Pancreas (tissue), 10 donors: ENCODE measurements at regions not wholly inside any gene's neighbourhood (a gene's known extent, or its start where the extent isn't known, plus 50 kb on each side); places are given as distances from the start of the nearest gene placed in this dataset.
A peak's percentile ranks its signal among the peaks of the same experiment; 100 is the strongest.

ENCODE experiments used
- ATAC-seq, 4 donors: fragments of 200-7000 bp; cut with Tn5 transposase; one replicate each; pipeline versions ENCODE4 v1.8.0 to v1.9.1; 2020; ENCODE audit warnings: mild to moderate bottlenecking in 4 of 4, moderate library complexity in 4 of 4
- DNase-seq, 6 donors: peaks; one replicate each; pipeline ENCODE4 v3.0.0-alpha.2; 2020
- FAIRE-seq: peaks from 2 replicates; lab custom pipeline; 2012; peaks lifted over from hg19 to GRCh38; lab: Jason Lieb, UNC
- H3K27ac ChIP-seq, 4 donors: fragments of 200-600 bp; sonication (generic); 1 replicate in 3 of 4; 2 replicates in 1 of 4; pipeline versions ENCODE4 v1.5.0 to v1.8.0; 2020
- H3K27me3 ChIP-seq, 4 donors: fragments of 200-600 bp; one replicate each; pipeline ENCODE4 v1.8.0; 2021
- H3K36me3 ChIP-seq, 3 donors: fragments of 200-600 bp; sonication (generic) in 1 of 3; one replicate each; pipeline versions ENCODE4 v1.5.0 to v1.8.0; 2020 to 2021
- H3K4me1 ChIP-seq, 3 donors: fragments of 200-600 bp; one replicate each; pipeline ENCODE4 v1.8.0; 2021
- H3K4me3 ChIP-seq, 4 donors: fragments of 200-600 bp; sonication (generic) in 2 of 4; one replicate each; pipeline versions ENCODE4 v1.5.0 to v1.8.0; 2020 to 2021
- H3K9me3 ChIP-seq, 4 donors: fragments of 200-600 bp; one replicate each; pipeline ENCODE4 v1.8.0; 2021
- CTCF ChIP-seq, 4 donors: fragments of 200-600 bp; sonication (generic) in 3 of 4; IDR thresholded peaks; one replicate each; pipeline versions ENCODE4 v1.5.0 to v1.8.0; 2021; ENCODE audit warnings: antibody characterized with exemption in 4 of 4
- WGBS, 2 donors: extraction: QIAGEN DNeasy Blood & Tissue Kit; methylation state at CpG; one replicate each; pipeline ENCODE4 v1.1.7; 2013; 5-methylcytosine and 5-hydroxymethylcytosine counted together
- intact Hi-C, 3 donors: fragments of 100-400 bp; cut with DNase I; formaldehyde crosslinking; loops; one replicate each; pipeline versions ENCODE4 v1.11.1 to v1.14.2; 2022
- donor health status: healthy with polysubstance abuse.
- donor health status: DM: no; HTN: no; CAD: no; lungs with moderate emphysema.
- donor health status: DM: no; HTN: no; CAD: no.
- donor health status: control.
- donor health status: control.
- donor health status: Bipolar disorder and iron deficiency.
- donor health status: DM: yes; HTN: yes; CAD: no.
- donor health status: DM: no; HTN: no; CAD: no.
- donor health status: DM: no; HTN: no; CAD: no.
- donor health status: DM: yes; HTN: yes; CAD: no.

DNA sequence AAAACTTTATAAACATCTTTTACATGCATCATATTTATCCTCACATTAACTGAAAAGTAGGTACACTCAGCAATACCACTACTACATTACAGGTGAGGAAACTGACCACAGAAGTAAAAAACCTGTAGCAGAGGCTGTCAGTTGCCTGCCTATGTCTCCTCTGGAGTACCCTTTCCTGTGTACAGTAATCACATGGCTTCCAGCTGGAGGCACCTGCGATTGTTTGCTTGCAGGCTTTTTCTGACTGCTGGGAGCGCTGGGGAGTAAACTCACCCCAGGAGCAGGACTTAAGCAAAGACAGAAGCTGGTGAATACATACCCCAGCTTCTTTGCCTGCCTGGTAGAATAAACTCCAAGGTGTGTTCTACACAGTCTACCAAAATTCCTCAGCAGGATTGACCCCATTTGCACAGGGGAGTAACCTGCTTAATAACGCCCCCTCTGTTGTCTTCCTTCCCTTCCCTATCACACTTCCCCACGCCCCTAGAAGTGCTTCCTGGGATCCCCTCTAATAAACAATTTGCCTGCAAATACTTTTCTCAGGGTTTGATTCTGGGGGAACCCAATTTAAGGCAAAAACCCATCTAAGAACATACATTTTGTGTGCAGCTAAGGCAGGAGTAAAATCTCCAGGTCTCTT lies 138.9 kb downstream of the PTH2R start:
- DNase-seq (no peak), FAIRE-seq (no peak), ATAC-seq (peak in 3 of 4 donors; percentile 61 to 74 (median 64))
- WGBS, 2 donors, result 46 to 48% methylated on average over 4 of the region's 4 CpGs
- Histone ChIP-seq H3K4me3 (no peak overlapping the region), H3K27ac (no peak overlapping the region), H3K4me1 (peaks cover 0 to 4% (median 3%) of the 10 kb centered on the region in 3 donors), H3K36me3 (no peaks in the 10 kb centered on the region), H3K9me3 (no peaks in the 10 kb centered on the region), H3K27me3 (peaks cover 0 to 4% (median 0%) of the 10 kb centered on the region in 4 donors)
- TF ChIP-seq CTCF (IDR thresholded peaks at IDR 0.05), result no peak
- intact Hi-C loops, result no loop called here

- ATAC-seq, result no peak
- no peak for TF ChIP-seq CTCF (IDR thresholded peaks at IDR 0.05)
- no peak overlapping the region for H3K27ac ChIP-seq
- H3K27me3 ChIP-seq, result peaks cover 0 to 4% (median 0%) of the 10 kb centered on the region in 4 donors
- WGBS, 2 donors, result 28 to 59% methylated on average over 1 of the region's 1 CpG
- no peaks in the 10 kb centered on the region for H3K9me3 ChIP-seq
- H3K4me3 ChIP-seq, result no peak overlapping the region
- no peaks in the 10 kb centered on the region for H3K36me3 ChIP-seq
- no peak for FAIRE-seq
- no peak for DNase-seq
- intact Hi-C loops, result no loop called here
- peaks cover 0 to 4% (median 3%) of the 10 kb centered on the region in 3 donors for H3K4me1 ChIP-seq
These were observed 139.5 kb downstream of the PTH2R start for GRCh38 chr2:208546107-208546506.

- TF ChIP-seq CTCF (IDR thresholded peaks at IDR 0.05), result no peak
- Histone ChIP-seq H3K4me1 (peaks cover 0 to 4% (median 3%) of the 10 kb centered on the region in 3 donors), H3K9me3 (no peaks in the 10 kb centered on the region), H3K27me3 (peaks cover 0 to 4% (median 0%) of the 10 kb centered on the region in 4 donors), H3K36me3 (no peaks in the 10 kb centered on the region), H3K4me3 (no peak overlapping the region), H3K27ac (no peak overlapping the region)
- 68 to 72% methylated on average over 4 of the region's 4 CpGs for WGBS, 2 donors
- intact Hi-C loops, result no loop called here
- no peak for FAIRE-seq
- ATAC-seq, result no peak
- no peak for DNase-seq
These were observed 140.5 kb downstream of the PTH2R start for GRCh38 chr2:208546860-208547650.

- FAIRE-seq (no peak), DNase-seq (no peak), ATAC-seq (no peak)
- Histone ChIP-seq H3K27ac (no peak overlapping the region), H3K4me1 (peaks cover 0 to 4% (median 3%) of the 10 kb centered on the region in 3 donors), H3K9me3 (no peaks in the 10 kb centered on the region), H3K4me3 (no peak overlapping the region), H3K36me3 (no peaks in the 10 kb centered on the region), H3K27me3 (peaks cover 0 to 4% (median 0%) of the 10 kb centered on the region in 4 donors)
- WGBS, 2 donors, result 49 to 53% methylated on average over 3 of the region's 3 CpGs
- intact Hi-C loops, result no loop called here
- TF ChIP-seq CTCF (IDR thresholded peaks at IDR 0.05), result no peak
These were observed 142.1 kb downstream of the PTH2R start for GRCh38 chr2:208548700-208549099.
